ENCODE measurements at regions not wholly inside any gene's neighbourhood (a gene's known extent, or its start where the extent isn't known, plus 50 kb on each side); places are given as distances from the start of the nearest gene placed in this dataset.
A peak's percentile ranks its signal among the peaks of the same experiment; 100 is the strongest.

DNA sequence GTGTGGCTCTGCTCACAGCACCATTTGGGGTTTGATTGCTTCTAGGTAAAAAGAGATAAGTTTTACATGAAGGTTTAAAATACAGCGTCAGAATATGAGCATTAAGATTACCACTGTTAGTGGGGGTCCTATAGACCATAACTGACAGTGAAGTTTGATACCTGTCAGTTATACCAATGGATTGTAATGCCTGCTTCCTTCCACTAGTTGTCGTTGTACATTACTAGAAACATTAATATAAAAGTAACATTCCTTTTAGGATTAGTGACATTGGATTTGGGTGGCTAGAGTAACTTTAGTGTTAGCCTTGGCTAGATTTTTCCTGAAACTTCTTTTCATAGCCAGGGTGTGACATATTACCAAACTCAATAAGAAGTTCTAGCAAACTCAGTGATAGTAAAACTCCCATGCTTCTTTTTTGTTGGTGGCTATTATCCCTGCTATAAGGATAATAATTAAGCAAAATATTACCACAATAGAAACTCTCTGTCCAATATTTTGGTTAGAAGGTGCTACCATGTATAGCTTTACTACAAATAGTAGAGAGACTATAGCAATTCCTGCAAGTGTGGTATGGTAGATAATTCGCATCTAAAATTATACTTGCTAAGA, 57.1 kb downstream of the FAM181B start:
- no peaks in the 10 kb centered on the region for H3K4me1 ChIP-seq
- H3K4me3 ChIP-seq: no peak overlapping the region
- H3K27me3 ChIP-seq: no peaks in the 10 kb centered on the region
- H3K9me3 ChIP-seq: no peaks in the 10 kb centered on the region
- TF ChIP-seq, protein P1, sequence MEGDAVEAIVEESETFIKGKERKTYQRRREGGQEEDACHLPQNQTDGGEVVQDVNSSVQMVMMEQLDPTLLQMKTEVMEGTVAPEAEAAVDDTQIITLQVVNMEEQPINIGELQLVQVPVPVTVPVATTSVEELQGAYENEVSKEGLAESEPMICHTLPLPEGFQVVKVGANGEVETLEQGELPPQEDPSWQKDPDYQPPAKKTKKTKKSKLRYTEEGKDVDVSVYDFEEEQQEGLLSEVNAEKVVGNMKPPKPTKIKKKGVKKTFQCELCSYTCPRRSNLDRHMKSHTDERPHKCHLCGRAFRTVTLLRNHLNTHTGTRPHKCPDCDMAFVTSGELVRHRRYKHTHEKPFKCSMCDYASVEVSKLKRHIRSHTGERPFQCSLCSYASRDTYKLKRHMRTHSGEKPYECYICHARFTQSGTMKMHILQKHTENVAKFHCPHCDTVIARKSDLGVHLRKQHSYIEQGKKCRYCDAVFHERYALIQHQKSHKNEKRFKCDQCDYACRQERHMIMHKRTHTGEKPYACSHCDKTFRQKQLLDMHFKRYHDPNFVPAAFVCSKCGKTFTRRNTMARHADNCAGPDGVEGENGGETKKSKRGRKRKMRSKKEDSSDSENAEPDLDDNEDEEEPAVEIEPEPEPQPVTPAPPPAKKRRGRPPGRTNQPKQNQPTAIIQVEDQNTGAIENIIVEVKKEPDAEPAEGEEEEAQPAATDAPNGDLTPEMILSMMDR (IDR thresholded peaks at IDR 0.05): peak; percentile 21 to 22
- no peaks in the 10 kb centered on the region for H3K36me3 ChIP-seq
- intact Hi-C loops (cut with DNase I; ENCODE audit: low total_unique reads): no loop called here
- no peak for DNase-seq
- no peak overlapping the region for H3K27ac ChIP-seq

DNA sequence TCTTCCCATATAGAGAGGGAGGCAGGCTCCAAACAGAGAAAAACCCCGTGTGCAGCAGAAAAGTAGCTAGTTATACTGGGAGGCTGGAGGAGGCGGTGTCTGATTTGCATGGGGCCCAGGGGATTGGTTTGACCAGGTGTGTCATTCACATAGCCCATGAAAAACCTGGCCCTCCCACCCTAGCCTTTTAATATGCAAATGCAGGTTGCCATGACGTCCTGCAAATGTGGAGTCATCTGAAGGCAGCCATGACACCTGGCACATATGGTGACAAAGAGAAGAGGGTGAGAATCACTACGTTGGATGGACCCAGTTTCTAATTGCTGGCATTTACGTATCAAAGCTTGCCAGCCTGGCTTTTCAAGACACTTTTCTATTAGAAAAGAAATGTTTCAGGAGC, 57.8 kb downstream of the FAM181B start:
- TF ChIP-seq, protein P1 (IDR thresholded peaks at IDR 0.05): no peak
- no peak for DNase-seq

DNA sequence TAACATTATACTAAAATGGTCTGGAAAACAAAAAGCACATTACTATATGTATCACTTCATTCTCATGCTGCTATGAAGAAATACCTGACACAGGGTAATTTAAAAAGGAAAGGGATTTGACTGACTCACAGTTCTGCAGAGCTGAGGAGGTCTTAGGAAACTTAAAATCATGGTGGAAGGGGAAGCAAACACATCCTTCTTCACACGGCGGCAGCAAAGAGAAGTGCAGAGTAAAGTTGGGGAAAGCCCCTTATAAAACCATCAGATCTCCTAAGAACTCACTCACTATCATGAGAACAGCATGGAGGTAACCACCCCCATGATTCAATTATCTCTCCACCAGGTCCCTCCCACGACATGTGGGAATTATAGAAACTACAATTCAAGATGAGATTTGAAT, 60.0 kb downstream of the FAM181B start:
- H3K27me3 ChIP-seq: no peaks in the 10 kb centered on the region
- no peak overlapping the region for H3K4me3 ChIP-seq
- H3K27ac ChIP-seq: no peak overlapping the region
- TF ChIP-seq, protein P1 (IDR thresholded peaks at IDR 0.05): no peak
- H3K9me3 ChIP-seq: no peaks in the 10 kb centered on the region
- H3K36me3 ChIP-seq: no peaks in the 10 kb centered on the region
- no peak for DNase-seq
- intact Hi-C loops (cut with DNase I; ENCODE audit: low total_unique reads): no loop called here
- no peaks in the 10 kb centered on the region for H3K4me1 ChIP-seq

More for the DNA sequence above, 57.8 kb downstream of the FAM181B start:
- no peaks in the 10 kb centered on the region for H3K36me3 ChIP-seq
- H3K4me1 ChIP-seq: no peaks in the 10 kb centered on the region
- intact Hi-C loops (cut with DNase I; ENCODE audit: low total_unique reads): no loop called here
- no peaks in the 10 kb centered on the region for H3K27me3 ChIP-seq
- H3K27ac ChIP-seq: no peak overlapping the region
- H3K4me3 ChIP-seq: no peak overlapping the region
- H3K9me3 ChIP-seq: no peaks in the 10 kb centered on the region

DNA sequence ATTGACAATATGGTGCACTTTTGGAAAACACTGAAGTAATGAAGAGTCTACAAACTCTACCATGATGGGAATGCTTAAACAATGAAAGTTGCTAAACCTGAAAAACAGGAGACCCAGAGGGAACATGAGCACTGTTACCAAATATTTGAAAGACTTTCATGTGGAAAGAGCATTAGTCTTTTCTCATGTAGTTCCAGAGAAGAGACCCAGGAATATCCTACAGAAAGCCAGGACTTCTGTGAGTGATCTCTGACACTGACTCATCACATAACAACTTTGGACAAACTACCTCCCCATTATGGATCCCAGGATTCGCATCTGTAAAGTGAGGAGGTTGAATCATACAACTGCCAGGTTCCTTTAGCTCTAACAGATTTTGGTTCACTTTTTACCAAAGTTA, 62.2 kb downstream of the FAM181B start:
- Histone ChIP-seq H3K4me1 (no peaks in the 10 kb centered on the region), H3K9me3 (no peaks in the 10 kb centered on the region), H3K4me3 (no peak overlapping the region), H3K27me3 (no peaks in the 10 kb centered on the region), H3K27ac (no peak overlapping the region), H3K36me3 (no peaks in the 10 kb centered on the region)
- intact Hi-C loops (cut with DNase I; ENCODE audit: low total_unique reads): no loop called here
- TF ChIP-seq, protein P1 (IDR thresholded peaks at IDR 0.05): no peak
- DNase-seq: no peak

DNA sequence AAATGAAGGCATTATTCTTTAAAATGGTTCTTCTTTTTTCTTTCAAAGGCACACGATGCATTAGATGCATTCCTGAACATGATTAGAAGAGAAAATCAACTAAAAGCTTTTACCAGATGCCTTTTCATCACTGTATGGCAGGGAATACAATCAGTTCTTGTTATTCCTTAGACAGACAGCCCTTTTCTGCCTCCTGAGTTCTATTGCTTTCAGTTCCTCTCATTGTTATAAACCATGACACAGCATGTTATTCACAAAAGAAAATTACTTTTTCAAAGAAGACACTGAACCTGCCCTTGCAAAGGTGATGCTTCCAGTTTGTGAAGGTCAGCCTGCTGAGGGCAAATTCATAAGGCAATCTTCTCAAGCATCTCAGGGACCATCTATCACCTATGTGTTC, 70.1 kb downstream of the FAM181B start:
- Histone ChIP-seq H3K4me1 (no peaks in the 10 kb centered on the region), H3K27me3 (peaks cover 0 to 3% of the 10 kb centered on the region in 2 donors), H3K27ac (no peak overlapping the region), H3K9me3 (no peaks in the 10 kb centered on the region), H3K4me3 (no peak overlapping the region), H3K36me3 (no peaks in the 10 kb centered on the region)
- TF ChIP-seq, protein P1 (IDR thresholded peaks at IDR 0.05): no peak
- intact Hi-C loops (cut with DNase I; ENCODE audit: low total_unique reads): no loop called here
- DNase-seq: no peak

DNA sequence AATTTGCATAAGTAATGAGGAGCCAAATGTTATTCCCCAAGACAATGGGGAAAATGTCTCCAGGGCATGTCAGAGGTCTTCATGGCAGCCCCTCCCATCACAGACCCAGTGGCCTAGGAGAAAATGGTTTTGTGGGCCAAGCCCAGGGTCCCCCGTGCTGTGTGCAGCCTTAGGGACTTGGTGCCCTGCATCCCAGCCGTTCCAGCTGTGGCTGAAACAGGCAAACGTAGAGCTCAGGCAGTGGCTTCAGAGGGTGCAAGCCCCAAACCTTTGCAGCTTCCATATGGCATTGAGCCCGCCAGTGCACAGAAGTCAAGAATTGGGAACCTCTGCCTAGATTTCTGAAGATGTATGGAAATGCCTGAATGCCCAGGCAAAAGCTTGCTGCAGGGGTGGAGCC, 79.9 kb downstream of the FAM181B start:
- intact Hi-C loops (cut with DNase I; ENCODE audit: low total_unique reads): no loop called here
- H3K36me3 ChIP-seq: no peaks in the 10 kb centered on the region
- H3K4me1 ChIP-seq: no peaks in the 10 kb centered on the region
- H3K4me3 ChIP-seq: no peak overlapping the region
- DNase-seq: no peak
- TF ChIP-seq, protein P1 (IDR thresholded peaks at IDR 0.05): no peak
- no peaks in the 10 kb centered on the region for H3K9me3 ChIP-seq
- H3K27me3 ChIP-seq: no peaks in the 10 kb centered on the region
- no peak overlapping the region for H3K27ac ChIP-seq

Measured in tibial artery (tissue), 4 donors.